ENCODE measurements at regions not wholly inside any gene's neighbourhood (a gene's known extent, or its start where the extent isn't known, plus 50 kb on each side); places are given as distances from the start of the nearest gene placed in this dataset.

DNA sequence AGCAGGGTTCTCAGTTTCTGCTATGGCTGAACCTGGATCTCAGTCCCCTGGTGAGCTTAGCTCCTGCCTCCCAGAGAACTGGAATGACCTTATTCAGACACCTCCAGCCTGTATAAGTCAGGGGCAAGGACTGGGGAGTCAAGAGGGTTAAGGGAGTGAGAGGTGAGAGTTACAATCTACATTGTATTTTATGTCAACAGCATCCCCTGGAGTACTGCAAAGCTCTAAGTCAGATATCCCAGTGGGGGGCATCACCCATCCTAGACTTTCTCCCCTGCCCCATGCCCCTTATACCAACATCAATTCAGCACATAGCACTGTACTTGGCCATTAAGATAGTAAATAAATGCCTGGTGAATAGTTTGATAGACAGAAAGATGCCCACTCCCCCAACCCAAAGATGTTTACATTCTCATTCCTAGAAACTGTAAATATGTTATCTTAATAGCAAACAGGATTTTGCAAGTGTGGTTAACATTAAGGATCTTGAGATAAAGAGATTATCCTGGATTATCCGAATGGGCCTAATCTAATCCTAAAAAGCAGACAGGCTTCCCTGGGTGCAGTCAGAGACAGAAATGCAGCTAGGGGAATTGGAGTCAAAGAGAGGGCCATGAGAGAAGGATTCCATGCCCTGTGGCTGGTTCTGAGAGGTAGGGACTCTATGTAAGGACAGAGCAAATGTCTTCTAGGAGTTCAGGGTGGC lies 132.3 kb upstream of the RASGRP1 start:
- no peak for DNase-seq

DNA sequence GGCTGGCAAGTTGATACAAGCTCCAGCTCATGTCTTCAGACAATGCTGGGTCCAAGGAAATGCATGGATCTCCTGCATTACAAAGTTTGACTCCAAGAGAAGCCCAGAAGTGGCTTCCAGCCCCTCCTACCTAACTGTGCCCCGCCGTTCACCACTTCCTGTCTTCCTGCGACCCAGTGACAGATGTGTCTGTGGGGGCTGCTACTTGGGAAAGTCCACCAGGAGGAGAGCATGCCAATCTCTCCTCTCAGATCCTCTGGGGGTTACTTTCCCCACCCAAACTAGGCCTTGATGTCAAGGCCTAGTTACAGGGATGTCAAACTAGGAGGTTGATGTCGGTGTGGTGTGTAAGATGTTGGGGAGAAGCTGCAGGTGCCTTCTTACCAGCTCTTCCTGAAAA lies 133.6 kb upstream of the RASGRP1 start:
- no peak for DNase-seq

DNA sequence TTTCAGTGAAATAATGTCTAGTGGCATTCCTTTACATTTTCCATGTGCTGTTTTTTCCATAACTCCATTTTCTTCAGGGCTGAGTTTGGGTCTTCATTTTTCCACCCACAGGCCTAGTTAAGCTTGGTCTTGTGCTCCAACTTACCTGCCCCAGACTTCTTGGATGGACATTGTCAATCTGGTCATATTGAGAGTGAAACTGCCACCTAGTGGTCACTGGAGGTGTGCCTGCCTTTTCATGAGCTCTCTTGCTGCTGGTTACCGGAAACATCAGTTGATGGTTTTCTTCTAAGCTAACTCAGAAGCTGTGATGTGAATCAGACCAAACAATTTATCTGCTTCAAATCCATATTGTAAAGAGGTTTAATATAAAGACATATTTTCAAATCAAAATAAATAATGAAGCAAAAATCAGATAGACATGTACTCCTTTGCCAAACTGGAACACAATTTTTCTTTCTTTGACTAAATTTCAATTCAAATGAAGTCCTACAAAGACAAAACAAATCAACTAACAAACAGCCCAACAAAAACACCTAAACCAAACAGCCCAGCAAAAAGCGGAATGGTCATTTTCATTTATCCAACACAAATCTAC lies 135.1 kb upstream of the RASGRP1 start:
- peak; percentile 59 for DNase-seq

DNA sequence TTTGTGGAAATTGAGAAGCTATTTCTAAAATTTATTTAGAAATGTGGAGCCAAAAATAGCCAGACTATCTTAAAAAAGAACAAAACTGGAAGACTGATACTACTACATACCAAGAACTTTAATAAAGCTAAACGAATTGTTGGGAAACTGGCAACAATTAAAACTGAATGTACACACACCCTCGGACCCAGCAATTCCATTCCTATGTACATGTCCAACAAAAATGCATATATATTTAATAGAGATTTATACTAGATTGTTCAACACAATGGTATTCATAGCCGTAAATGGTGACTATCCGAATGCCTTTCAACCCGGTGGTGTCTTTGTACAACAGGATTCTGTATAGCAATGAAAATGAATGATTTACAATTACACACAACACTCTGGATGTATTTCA lies 136.5 kb upstream of the RASGRP1 start:
- DNase-seq: no peak

DNA sequence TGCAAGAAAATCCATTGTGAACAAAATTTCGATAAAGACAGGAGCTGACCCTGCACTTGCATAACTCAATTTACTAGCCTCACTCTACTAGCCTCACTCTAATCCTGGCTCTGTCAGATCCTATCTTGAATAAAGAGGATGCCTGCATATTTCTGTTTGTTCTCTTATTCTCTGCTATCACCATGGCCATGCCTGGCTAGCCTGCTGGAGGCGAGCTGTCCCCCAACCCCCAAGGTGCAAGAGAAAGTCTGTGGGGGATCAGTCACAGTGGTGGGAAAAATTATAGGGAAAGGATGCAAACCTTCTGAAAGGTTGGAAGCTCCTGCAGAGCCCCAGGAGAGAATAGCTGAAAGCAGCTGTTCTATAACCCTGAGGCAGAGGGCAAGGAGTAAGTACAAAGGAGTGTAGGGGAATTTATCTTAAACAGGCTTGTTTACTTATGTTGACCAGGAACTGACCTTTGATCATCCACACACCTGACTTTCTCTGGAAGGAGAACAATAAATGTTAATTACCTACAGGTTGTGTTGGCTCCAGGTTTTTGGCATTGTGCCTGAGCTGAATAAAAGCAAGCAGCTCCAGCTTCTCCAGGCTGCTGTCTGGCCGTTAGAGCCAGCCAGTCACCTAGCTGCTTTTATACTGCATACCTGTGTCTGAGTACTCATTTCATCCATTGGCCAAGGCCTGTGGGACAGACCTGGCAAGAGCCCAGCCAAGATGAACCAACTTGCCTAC lies 137.7 kb upstream of the RASGRP1 start:
- no peak for DNase-seq

DNA sequence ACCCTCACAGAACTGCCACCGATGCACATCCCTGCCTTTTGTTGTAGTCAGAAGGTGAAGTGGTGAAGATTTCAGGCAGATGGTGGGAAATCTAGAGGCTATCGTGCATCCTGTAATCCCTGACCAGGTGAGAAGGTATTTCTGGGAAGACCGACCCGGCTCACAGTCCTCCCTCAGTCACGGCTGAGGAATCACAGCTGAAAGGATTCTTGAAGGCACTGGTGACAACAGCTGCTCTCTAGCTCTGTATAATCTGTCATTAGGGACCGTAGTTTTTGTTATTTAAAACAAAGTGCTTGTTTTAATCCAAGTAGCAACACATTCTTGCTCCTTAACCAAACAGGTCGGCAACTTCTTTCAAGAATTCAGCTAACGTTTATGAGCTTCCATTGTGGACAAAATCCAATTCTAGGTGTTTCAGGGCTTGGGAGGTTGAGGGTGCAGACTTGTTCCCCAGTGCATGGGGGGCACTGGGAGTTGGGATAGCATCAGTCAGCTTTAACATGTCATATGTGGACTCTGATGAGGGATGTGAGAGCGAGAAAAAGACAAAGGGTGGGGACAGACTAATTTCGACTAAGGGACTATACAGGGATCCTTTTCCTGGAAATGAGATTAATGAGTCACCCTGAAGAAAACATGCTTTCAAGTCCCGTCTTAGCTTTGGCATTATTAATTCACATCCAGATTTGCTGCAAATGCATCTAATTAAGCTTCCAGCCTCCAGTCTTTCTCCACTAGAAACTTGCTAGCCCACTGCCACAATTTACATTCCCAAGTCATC lies 141.0 kb upstream of the RASGRP1 start:
- DNase-seq: no peak

DNA sequence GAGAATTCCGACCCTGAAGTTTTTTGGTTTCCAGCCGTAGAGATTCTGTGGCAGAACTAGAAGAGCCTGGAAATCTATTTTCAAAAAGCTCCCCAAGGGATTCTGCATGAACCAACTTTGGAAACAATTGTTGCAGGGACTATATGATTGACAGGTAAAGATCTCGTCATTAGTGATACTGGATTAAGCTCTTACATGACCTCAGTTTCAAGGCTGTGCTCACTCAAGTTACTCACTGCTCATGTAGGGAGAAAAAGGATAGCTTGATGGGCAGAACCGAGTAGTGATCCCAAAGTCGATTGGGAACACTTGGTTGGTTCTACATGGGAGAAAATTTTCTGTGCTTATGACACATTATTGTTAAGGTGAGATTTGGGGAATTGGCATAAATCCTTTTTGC lies 142.3 kb upstream of the RASGRP1 start:
- DNase-seq: no peak

DNA sequence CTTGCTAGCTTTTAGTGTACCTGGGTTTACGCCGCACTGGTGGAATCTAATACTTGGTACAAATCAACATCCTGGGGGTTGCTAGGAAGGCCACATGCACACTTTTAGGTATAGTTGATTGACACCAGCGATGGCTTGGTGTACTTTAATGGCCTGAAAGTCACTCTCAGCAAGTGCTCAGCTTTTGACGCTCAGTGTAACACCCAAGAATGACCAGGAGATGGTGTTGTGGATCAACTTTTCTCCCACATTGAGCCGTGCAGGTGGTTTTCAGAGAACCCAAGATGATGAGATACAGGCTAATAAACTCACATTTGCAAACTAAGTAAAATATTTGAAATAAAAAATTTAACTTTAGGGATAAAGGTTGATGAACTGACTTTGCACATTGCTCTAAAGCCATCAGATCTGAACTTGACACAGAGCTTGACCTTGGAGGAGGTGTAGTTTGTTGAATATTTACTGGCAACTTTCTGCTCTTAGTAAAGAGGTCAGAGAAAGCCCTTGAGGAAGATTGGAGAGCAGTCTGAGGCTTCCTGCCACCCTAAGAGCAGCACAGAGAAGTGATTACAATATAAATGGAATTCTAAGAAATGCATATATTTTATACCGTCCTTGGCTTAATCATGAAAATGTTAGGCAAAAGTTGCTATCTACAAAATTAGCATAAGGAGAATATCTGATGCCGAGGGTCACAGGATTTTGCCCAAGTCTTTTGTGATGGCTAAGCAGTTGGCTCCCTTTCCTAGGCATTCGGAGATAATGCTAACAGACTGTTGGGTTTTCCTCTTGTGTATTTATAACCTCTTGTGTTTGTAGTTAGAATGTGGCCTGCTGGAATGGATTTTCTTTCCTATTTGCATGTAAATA lies 143.4 kb upstream of the RASGRP1 start:
- no peak for DNase-seq

DNA sequence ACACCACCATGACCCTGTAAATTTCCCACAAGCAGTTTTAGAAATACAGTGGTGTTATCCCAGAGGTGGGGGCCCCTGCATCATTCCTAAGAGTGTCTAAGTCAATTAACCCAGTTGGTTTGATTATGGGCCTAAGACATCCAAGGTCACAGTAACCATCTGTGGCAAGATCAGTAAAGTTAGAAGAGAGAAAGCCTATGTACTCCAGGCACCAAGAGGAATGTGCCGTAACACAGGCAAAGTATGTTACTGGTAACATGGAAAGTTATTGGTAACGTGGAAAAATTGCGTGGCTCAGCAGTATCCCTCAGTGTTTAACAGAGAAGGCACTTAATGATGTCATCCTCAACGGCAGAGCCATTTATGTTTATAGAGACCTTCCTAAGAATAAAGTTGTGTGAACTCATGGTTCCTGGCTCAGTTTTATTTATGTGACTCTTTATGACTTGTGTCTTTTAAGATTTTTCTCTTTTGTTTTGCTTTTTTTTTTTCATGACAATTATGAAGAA lies 144.1 kb upstream of the RASGRP1 start:
- no peak for DNase-seq

DNA sequence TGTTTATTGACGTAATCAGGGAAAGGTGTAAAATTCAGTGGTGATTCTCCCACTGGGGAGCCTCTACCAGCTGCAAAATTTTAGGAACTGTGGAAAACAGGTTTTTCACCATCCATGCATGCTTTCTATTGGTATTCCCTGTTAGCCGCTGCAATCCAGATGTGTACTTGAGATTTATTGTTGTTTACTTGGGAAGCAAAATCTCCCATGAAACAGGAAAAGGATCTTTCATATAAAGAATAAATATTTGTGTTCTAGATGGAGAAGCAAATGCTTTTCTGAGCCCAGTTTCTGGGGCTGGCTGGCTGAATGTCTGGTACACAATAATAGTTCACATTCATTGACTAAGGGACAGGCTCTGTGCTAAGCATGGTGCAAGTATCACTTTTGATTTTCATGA lies 144.6 kb upstream of the RASGRP1 start:
- DNase-seq: no peak

DNA sequence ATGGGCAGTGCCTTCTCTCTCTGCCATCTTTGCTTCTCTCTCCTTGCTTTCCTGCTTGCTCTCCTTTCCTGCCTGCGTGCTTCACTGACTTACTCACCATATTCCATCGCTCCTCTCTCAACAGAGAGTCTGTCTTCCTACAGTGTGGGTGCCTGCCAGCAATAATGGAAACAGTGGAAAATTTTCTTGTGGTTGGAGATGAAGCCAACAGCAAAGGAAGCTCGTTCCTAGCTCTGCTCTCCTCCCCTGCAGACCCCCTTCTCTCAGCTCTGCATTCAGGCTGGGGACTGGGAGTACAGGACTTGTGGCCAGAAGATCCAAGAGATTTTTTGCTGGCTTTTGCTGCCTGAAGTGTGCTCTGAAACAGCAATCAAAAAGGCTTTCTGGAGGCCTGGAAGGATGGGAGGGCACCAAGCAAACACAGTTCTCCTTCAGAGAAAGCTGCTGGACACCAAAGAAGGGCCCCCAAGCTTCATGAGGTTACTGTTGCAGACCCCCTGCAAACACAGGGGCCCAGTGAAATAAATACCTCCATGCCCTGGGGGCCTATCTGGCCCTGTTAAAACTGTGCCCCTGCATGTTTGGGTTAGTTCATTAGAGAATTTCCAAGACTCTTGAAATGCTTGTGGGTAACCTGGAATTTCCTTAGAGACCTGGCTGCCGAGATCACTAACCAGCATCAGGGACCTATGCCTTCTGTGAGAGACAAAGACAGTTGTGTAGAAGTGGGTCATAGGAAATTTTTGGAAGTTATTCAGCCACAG lies 149.9 kb upstream of the RASGRP1 start:
- DNase-seq: no peak

DNA sequence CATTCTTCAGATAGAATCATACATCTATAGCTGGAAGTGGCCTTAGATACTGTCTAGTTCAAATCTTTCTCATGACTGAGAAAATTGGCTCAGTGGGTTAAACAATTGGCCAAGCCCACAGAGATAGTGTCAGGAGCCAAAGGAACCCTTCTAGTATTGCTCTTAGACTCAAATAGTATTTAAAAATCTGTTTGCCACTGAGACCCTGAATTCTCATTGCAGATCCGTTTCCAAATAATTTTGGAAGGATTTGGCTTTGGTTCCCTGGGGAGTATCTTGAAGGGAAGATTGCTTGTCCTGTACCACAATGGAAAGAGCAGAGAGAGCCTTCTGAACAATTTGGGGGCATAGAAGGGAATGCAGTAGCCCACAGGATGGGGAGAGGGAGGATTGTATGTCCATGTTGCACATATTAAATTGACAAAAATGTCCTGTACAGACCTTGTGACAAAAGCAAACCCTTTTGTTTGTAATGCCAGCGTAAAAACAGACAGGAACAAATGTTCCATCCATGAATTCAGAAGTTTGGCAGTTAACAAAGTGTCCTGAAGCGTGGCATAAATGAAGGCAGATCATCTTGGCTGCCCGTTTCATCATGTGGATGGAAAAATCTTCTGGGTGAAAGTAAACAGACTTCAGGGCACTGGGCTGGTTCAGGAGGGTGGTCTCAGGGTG lies 156.4 kb upstream of the RASGRP1 start:
- no peak for DNase-seq

DNA sequence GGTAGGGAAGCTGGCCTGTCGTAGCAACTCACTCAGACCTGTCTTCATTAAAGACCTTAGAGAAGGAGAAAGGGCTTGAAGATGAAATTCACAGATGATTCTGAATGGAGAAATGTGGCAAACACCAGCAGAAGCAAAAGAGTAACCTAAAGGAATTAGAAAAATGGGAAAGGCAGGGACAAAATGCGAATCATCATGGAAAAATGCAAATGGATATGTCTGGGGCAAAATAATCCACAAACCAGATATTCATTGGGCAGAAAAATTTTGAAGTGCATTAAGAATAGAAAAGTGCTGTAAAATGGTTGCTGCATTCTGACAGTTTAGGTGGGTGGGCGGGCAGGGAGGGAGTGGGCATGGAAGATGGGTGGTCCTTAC lies 156.9 kb upstream of the RASGRP1 start:
- no peak for DNase-seq

DNA sequence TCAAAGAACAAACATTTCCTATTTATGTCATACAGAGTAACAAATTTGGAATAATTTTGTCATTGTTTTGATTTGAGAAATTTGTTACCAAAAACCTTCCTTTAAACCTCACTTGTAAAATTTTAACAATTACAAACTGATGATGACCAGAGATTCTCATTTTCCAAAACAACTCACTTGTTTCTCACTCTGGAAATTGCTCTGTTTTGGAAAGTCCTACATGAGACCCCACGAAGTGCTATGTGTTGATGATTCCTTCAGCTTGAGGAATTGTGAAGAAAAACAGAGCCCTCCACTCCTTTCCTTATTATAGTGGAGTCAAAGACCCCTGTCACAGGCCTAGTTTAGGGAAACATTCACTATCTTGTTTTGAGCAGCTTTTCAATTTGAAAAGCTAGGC lies 157.6 kb upstream of the RASGRP1 start:
- no peak for DNase-seq

DNA sequence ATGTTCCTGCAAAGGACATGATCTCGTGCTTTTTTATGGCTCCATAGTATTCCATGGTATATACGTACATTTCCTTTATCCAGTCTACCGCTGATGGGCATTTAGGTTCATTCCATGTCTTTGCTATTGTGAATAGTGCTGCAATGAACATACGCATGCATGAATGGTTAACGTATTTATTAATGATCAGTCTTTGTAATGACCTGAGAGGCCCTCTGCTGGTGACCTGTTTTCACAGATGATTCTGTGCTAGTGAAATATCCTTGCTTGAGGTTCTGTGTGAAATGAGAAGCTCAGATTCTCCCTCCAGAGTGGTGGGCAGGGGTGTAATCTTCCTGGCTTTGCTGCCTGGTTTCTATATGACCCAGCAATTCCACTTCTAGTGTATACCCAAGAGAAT lies 160.2 kb upstream of the RASGRP1 start:
- no peak for DNase-seq

DNA sequence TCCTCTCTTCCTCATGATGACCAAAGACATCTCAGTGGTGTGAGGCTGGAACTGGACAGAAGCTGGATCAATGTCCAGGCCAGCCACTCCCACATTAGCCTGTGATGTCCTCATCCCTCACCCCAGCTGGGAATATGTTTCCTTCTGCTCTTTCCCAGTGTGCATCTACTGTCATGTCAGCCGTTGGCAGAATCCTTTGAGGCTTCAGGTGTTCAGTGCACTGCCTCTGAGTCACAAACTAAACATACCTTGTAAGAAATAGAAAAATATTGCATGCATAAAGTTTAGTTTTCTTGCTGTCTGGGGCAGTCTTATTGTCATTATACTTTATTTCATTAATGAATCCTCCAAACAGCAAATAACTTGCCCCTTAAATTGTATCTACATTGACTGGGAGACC lies 161.6 kb upstream of the RASGRP1 start:
- DNase-seq: no peak

DNA sequence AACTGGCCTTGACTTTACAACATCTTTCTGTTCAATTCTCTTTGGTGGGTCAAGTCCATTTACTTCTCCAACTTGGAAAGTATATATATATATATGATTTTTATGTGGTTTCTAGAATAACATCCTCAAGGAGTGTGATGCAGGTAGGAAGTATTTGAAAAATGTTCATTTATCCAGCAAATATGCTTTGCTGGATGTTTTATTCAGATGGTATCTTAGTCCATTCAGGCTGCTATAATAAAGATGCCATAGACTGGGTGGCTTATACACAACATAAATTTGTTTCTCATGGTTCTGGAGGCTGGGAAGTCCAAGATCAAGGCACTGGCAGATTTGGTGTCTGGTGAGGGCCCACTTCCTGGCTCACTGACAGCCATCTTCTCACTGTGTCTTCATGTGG lies 168.7 kb upstream of the RASGRP1 start:
- no peak for DNase-seq

DNA sequence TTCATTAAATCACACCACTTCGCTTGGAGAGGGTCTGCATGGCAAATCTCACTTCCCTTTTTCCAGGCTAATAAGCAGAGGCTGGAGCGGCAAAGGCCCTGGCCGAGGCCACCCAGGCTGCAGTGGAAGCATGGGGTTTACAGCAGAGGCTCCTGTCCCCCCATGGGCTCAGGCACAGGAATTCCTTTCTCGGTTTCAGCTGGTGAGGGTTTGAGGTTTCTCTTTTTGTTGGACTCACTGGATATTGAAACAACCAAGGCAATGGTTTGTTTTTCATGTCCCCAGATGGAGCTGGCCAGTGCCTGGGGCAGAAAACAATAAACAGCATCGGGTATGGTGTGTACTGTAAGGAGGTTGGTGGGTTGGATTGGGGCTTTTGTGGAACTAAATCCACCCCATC lies 175.6 kb upstream of the RASGRP1 start:
- DNase-seq: no peak

DNA sequence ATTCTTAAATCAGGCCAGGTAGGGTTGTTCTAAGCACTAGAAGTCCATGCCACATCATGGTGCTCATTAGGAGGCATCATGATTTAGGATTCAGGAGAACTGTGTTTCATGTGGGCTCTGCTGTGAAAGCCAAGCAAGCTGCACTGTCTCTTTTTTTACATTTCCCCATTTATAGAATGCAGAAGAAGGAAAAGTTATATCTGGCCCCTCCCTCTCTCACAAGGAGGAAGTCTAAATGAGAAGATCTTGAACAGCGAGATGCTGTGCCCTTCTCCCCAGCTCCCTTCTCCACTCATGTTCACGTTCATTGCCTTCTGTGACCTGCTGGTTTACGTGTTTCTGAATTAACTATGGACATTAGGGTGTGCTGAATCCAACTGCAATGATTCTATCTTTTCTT lies 178.5 kb upstream of the RASGRP1 start:
- no peak for DNase-seq

DNA sequence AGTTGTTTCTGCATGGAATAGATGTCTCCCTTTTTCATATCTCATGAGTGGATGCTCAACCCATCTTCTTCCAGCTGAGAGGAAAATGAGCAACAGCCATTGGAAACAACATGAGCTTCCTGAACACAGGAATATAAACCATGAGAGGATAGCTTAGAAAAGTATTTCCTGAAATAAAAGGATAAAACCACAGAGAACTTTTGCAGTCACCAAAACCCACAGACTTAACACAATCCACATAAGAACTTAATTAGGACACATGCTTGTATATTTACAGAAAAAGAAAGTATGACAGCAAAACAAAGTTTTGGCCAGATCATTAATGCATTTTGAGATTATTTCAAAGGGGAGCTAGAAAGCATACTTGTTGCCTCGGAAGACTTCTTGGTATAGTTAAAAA lies 180.5 kb upstream of the RASGRP1 start:
- no peak for DNase-seq

DNA sequence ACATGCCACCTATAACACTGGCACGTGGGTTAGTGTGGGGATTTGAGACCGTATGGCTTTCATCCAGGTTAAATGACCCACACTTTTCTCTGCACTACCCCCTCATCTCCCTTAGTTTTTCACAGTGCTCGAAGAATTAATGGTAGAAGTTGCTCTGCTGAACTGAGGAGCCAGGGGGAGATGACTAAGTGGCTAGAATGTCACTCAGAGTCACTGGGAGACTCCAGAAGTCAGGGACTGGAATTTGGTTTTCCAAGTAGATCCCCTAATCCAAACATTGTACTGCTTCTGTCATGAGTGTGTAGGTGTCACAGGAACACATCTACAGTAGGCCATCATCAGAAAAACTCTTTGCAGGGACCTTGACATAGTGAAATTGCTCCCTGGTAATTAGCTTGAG lies 181.0 kb upstream of the RASGRP1 start:
- no peak for DNase-seq
